ENCODE measurements at regions not wholly inside any gene's neighbourhood (a gene's known extent, or its start where the extent isn't known, plus 50 kb on each side); places are given as distances from the start of the nearest gene placed in this dataset.
A peak's percentile ranks its signal among the peaks of the same experiment; 100 is the strongest.
"Not testable (repeated sequence)": the region's sequence is repeated elsewhere in the genome, so short reads cannot be mapped to it uniquely, and the experiment has no call there.

GRCh38 chr18:21928925-21929324 lies 188.3 kb downstream of the MIB1 start:
- DNase-seq (ENCODE audit: low spot score): no peak

DNA sequence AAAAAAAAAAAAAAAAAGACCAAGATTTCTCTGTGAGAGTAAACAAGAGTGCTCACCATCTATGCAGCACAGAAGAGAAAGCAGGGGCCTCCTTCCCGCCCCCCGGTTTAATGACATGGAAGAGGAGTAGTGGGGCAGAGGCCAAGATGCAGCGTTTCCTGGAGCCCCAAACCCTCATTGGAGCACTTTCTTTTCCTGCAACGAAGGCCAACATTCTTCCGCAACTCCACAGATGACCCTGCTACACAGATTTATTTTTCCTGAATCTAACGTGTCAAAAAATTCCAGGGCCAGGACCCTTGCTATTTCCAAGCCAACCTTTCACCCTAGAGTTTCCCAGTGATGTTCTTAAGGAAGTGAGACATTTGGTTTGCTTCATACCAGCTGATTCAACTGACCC lies 189.6 kb downstream of the MIB1 start:
- DNase-seq (ENCODE audit: low spot score): no peak

GRCh38 chr18:21933931-21934765 lies 193.6 kb downstream of the MIB1 start:
- DNase-seq (ENCODE audit: low spot score): no peak

DNA sequence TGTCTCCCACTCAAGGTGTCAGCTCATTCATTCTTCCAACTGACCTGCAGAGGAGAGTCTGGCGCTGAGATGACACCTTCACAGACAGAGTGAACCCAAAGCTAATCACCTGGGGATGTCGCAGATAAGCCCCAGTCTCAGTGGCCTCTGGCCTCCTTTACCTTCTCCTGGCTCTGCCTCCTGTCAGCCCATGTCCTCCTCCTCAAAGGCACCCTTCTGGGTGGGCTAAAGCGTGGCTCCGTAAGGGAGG lies 194.1 kb downstream of the MIB1 start:
- no peak for DNase-seq (ENCODE audit: low spot score)

- DNase-seq (ENCODE audit: low spot score): no peak
Measured at GRCh38 chr18:21943456-21943855, 202.9 kb downstream of the MIB1 start.

GRCh38 chr18:21949326-21950015 lies 208.9 kb downstream of the MIB1 start:
- no peak for DNase-seq (ENCODE audit: low spot score)

- DNase-seq (ENCODE audit: low spot score): peak; percentile 48
Measured at GRCh38 chr18:21955757-21956652, 213.4 kb upstream of the GATA6 start.

- no peak for DNase-seq (ENCODE audit: low spot score)
Measured at GRCh38 chr18:21958263-21958662, 211.1 kb upstream of the GATA6 start.

DNA sequence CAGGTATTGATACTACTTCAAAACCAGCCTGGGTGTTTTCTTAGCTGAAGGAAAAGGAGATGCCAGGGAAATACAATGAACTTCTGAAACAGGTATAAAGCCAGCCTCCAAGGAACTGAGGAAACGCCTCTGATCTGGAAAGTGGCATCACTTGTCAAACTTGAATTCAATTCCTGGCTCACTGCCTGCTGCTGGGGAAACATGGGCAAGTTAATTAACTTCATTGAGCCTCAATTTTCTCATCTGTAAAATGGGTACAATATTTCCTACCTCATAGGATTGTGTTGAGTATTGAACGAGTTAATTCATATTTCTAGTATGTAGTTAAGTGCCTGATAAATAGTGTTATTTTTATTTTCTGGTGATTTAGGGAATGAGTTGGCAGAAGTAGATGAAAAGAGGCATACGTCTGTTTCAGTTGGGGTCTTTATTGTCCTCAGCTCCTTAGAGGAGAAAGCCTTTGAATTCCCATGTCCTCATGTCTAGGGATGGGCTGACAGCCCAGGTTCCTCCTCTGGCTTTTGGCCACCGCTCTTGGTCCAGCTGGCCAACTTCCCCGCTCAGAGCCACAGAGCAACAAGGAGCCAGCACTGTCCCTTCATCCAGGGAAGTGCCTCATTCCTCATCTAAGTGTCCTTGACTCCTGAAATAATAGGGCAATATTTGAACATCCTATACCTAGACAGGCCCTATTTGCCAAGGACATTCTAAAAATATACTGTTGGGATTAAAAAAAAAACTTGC lies 210.5 kb upstream of the GATA6 start:
- DNase-seq (ENCODE audit: low spot score): no peak

DNA sequence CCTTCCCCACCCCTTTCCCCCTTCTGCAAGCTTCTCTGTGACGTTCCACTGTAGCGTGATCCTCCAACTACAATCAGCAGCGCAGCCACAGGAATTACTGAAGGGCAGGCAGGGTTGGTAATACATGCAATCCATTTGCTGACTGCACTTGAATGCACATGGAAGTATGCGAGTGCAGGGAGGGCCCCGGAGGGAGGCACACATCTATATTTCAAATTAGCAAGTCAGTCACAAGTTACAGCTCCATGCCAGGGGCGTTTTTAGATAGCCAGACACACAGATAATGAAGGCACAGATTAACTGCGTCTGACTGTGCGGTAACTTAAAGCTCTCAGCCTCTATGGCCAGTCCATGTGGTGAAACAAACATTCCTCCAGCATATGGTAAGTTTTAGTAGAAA lies 209.2 kb upstream of the GATA6 start:
- peak; percentile 31 for DNase-seq (ENCODE audit: low spot score)

- DNase-seq (ENCODE audit: low spot score): peak; percentile 57
Measured at GRCh38 chr18:21963336-21963735, 206.1 kb upstream of the GATA6 start.

DNA sequence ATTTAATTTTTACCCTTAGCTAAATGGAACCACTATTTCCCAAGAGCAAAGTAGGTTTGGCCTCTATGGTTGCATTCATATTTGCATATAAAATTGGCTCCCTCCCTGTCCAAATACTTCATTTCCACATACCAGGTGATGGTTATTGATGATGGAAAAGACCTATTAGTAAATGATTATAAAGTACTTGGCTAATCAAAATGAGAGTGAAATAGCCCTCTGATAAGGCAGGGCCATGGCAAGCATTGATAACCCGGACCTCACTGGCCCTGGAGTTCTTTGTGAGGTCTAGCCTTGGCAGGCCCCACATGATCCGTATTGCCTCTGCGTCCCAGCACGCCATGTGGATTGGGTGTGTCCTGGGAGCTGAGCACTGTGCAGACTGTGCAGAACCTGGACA lies 201.1 kb upstream of the GATA6 start:
- no peak for DNase-seq (ENCODE audit: low spot score)

DNA sequence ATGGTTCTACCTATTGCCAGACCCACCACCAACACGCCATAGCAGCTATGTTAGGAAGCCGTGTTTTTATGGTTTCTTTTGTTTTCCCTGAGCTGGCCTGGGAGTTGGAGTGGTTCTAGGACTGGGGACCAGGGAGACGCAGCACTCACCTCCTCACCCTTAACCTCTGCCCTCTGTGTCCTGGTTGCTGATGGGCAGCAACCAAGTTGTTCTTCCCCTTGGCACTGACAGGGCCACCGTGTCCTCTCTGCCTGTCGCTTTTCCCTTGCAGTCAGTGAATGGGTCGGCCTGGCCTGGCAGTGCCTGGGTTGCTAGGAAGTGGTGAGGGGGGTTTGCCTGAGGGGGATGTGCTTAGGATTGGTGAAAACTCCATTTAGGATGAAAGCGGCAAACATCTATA lies 197.1 kb upstream of the GATA6 start:
- no peak for DNase-seq (ENCODE audit: low spot score)

DNA sequence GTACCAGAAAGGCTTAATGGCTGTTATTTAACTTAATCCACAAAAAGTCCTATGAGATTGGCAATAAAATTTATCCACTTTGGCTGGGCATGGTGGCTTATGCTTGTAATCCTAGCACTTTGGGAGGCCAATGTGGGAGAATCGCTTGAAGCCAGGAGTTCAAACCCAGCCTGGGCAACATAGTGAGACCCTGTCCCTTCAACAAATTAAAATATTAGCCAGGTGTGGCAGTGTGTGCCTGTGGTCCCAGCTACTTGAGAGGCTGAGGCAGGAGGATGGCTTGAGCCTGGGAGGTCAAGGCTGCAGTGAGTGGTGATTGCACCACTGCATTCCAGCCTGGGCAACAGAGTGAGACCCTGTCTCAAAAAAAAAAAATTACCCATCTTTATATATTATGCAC lies 193.4 kb upstream of the GATA6 start:
- not testable (repeated sequence) for DNase-seq (ENCODE audit: low spot score)

DNA sequence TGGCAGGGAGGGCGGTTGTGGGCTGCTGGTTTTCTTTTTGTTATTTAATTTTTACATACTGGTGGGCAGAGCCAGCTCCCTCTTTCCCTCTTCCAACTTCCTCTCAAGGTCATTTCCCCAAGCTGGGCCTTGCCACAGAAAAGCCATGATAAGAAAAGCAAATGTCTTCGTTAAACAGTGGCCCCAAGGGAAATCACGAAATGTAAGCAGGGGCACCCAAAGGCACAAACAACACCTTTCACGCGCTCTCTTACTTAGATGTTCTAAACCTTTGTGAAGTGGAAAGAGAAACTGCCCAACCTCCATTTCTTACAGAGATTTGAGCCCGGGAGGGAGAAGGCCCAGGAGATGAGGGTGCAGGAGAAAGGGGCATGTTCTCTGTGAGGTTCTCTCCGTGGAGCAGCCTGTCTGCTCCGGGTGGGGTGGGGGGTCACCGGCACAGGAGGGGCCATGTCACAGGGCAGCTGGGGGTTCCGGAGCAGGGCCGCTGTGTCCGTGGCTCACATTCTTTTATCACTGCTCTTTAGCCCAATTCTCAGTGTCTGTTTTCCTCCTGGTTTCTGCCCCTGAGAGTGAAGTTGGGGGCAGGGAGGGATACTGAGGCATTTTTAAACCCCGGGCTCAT lies 190.7 kb upstream of the GATA6 start:
- DNase-seq (ENCODE audit: low spot score): no peak

- DNase-seq (ENCODE audit: low spot score): no peak
Measured at GRCh38 chr18:21979171-21979560, 190.2 kb upstream of the GATA6 start.

DNA sequence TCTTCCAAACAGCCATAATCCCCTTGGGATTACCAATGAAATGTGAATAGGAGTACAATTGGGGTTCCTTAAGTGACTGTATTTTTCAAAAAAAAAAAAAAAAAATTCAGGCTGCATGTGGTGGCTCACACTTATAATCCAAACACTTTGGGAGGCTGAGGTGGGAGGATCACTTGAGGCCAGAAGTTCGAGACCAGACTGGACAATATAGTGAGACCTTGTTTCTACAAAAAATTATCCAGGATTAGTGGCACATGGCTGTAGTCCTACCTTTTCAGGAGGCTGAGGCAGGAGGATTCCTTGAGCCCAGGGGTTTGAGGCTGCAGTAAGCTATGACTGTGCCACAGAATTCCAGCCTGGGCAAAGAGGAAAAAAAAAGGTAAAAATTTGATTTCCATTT lies 189.6 kb upstream of the GATA6 start:
- no peak for DNase-seq (ENCODE audit: low spot score)

- no peak for DNase-seq (ENCODE audit: low spot score)
Measured at GRCh38 chr18:21980744-21981143, 188.6 kb upstream of the GATA6 start.

DNA sequence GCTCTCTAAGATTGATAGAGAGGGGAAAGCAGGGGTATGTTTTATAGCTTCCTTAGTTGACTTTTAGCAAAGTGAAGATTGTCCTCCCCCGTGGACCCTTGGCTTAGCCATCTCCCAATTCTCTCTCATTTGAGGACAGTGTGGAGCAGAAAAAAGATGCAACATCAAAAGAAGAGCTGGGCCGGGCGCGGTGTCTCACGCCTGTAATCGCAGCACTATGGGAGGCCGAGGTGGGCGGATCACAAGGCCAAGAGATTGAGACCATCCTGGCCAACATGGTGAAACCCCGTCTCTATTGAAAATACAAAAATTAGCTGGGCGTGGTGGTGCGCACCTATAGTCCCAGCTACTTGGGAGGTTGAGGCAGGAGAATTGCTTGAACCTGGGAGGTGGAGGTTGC lies 187.9 kb upstream of the GATA6 start:
- DNase-seq (ENCODE audit: low spot score): not testable (repeated sequence)

GRCh38 chr18:21991081-21991534 lies 178.3 kb upstream of the GATA6 start:
- no peak for DNase-seq (ENCODE audit: low spot score)

GRCh38 chr18:21991886-21992285 lies 177.5 kb upstream of the GATA6 start:
- DNase-seq (ENCODE audit: low spot score): no peak

Data from kidney tubule cell (primary cell).